Neural cell (in vitro differentiated cells): ENCODE measurements at regions not wholly inside any gene's neighbourhood (a gene's known extent, or its start where the extent isn't known, plus 50 kb on each side); places are given as distances from the start of the nearest gene placed in this dataset.

ENCODE experiments used
- H2AFZ ChIP-seq: fragments of 200-600, 300-800 bp; sonication (generic), shearing (Covaris generic); 2 replicates; pipeline ENCODE4 v1.6.0; 2014; ENCODE audit warnings: low read depth, mild to moderate bottlenecking, antibody characterized with exemption, low read length, moderate library complexity
- H3F3A ChIP-seq: fragments of 200-600 bp; shearing (Covaris generic); 2 replicates; pipeline ENCODE4 v1.6.1; 2016; ENCODE audit warnings: mild to moderate bottlenecking, moderate library complexity, mixed read lengths, antibody characterized with exemption, low read length; ENCODE audit not compliant: insufficient read depth, poor library complexity, severe bottlenecking
- H3K27ac ChIP-seq: fragments of 200-600, 300-800 bp; sonication (generic), shearing (Covaris generic); 2 replicates; pipeline ENCODE4 v1.5.1; 2014; ENCODE audit warnings: mild to moderate bottlenecking, low read length, moderate library complexity
- H3K27me3 ChIP-seq: fragments of 300-800, 200-600 bp; sonication (generic), shearing (Covaris generic); 2 replicates; pipeline ENCODE4 v1.6.0; 2014; ENCODE audit warnings: mild to moderate bottlenecking, low read depth, low read length, moderate library complexity; ENCODE audit not compliant: insufficient read depth
- H3K36me3 ChIP-seq: fragments of 300-800, 200-600 bp; sonication (generic), shearing (Covaris generic); 2 replicates; pipeline ENCODE4 v1.5.1; 2014; ENCODE audit warnings: mild to moderate bottlenecking, antibody characterized with exemption, low read length, moderate library complexity; ENCODE audit not compliant: insufficient read depth
- H3K4me2 ChIP-seq: fragments of 300-800, 200-600 bp; sonication (generic), shearing (Covaris generic); 2 replicates; pipeline ENCODE4 v1.6.0; 2014; ENCODE audit warnings: mild to moderate bottlenecking, low read length
- H3K4me3 ChIP-seq: fragments of 300-800, 200-600 bp; sonication (generic), shearing (Covaris generic); 2 replicates; pipeline ENCODE4 v1.5.1; 2014; ENCODE audit warnings: mild to moderate bottlenecking, low read length, moderate library complexity
- H3K79me2 ChIP-seq: fragments of 200-600 bp; shearing (Covaris generic); replicated peaks from 2 replicates; pipeline ENCODE4 v1.6.0; 2014; ENCODE audit warnings: mild to moderate bottlenecking, low read length, moderate library complexity; ENCODE audit not compliant: insufficient read depth
- H3K9ac ChIP-seq: fragments of 300-800, 200-600 bp; sonication (generic), shearing (Covaris generic); 2 replicates; pipeline ENCODE4 v1.6.1; 2016; ENCODE audit warnings: mild to moderate bottlenecking, low read length, mixed read lengths
- H3K9me2 ChIP-seq: fragments of 200-600 bp; shearing (Covaris generic); 2 replicates; pipeline ENCODE4 v1.6.1; 2016; ENCODE audit warnings: mild to moderate bottlenecking, low read length, mixed read lengths; ENCODE audit not compliant: insufficient read depth
- H3K9me3 ChIP-seq: fragments of 200-600, 300-800 bp; sonication (generic), shearing (Covaris generic); 2 replicates; pipeline ENCODE4 v1.6.1; 2016; ENCODE audit warnings: mild to moderate bottlenecking, mixed run types, low read length, moderate library complexity, mixed read lengths
- H4K20me1 ChIP-seq: fragments of 200-600 bp; shearing (Covaris generic); 2 replicates; pipeline ENCODE4 v1.6.1; 2016; ENCODE audit warnings: mild to moderate bottlenecking, mixed run types; ENCODE audit not compliant: insufficient read depth
- EP300 ChIP-seq: fragments of 450-650 bp; conservative IDR thresholded peaks from 2 replicates; pipeline ENCODE4 v1.6.1; 2014; ENCODE audit warnings: antibody characterized with exemption, mild to moderate bottlenecking, moderate library complexity; ENCODE audit not compliant: poor library complexity, severe bottlenecking
- EZH2 ChIP-seq: fragments of 200-600, 300-800 bp; shearing (Covaris generic), sonication (generic); IDR thresholded peaks from 2 replicates; pipeline ENCODE4 v1.6.1; 2014; ENCODE audit warnings: antibody characterized with exemption, low read length, borderline replicate concordance, mild to moderate bottlenecking; ENCODE audit not compliant: insufficient read depth, poor library complexity, severe bottlenecking
- MXI1 ChIP-seq: fragments of 450-650 bp; conservative IDR thresholded peaks from 2 replicates; pipeline ENCODE4 v1.6.1; 2014; ENCODE audit warnings: antibody characterized with exemption, mild to moderate bottlenecking; ENCODE audit not compliant: poor library complexity, severe bottlenecking
- POLR2AphosphoS5 ChIP-seq: IDR thresholded peaks from 2 replicates; pipeline ENCODE4 v1.6.1; 2012
- RAD21 ChIP-seq: fragments of 450-650 bp; conservative IDR thresholded peaks from 2 replicates; pipeline ENCODE4 v1.6.1; 2014; ENCODE audit warnings: antibody characterized with exemption, mild to moderate bottlenecking, moderate library complexity
- SMC3 ChIP-seq: fragments of 450-650 bp; conservative IDR thresholded peaks from 2 replicates; pipeline ENCODE4 v1.6.1; 2014; ENCODE audit warnings: antibody characterized with exemption, mild to moderate bottlenecking, moderate library complexity; ENCODE audit not compliant: poor library complexity
- TAF1 ChIP-seq: IDR thresholded peaks from 2 replicates; pipeline ENCODE4 v1.6.1; 2012; ENCODE audit warnings: low read depth
- TF ChIP-seq, protein P1 (sequence below): IDR thresholded peaks from 2 replicates; pipeline ENCODE4 v1.6.1; 2012; ENCODE audit warnings: borderline replicate concordance
- TF ChIP-seq, protein P2 (sequence below): fragments of 450-650 bp; IDR thresholded peaks from 2 replicates; pipeline ENCODE4 v1.5.1; 2014; ENCODE audit warnings: antibody characterized with exemption, mild to moderate bottlenecking, moderate library complexity; ENCODE audit not compliant: poor library complexity, severe bottlenecking

DNA sequence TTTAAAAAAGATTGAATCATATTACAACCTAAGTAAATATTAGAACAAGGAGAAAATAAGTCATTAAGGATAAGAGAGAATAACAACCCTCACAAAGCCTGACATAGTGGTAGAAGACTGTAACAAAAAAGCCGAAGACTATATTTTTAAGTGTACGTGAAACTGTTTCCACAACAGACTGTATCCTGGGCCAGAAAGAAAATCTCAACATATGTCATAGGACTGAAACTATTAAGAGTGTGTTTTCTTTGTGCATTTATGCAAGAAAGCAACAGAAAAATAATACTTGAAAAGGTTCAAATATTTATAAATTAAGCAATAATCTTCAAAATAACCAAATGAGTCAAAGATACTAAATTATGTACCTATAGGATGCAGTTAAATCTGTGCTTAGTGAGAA, 309.8 kb downstream of the CASP12 start:
- TF ChIP-seq EP300 (no peak), MXI1 (no peak), POLR2AphosphoS5 (no peak), TAF1 (no peak), EZH2 (no peak), SMC3 (no peak), RAD21 (no peak)
- TF ChIP-seq, protein P1, sequence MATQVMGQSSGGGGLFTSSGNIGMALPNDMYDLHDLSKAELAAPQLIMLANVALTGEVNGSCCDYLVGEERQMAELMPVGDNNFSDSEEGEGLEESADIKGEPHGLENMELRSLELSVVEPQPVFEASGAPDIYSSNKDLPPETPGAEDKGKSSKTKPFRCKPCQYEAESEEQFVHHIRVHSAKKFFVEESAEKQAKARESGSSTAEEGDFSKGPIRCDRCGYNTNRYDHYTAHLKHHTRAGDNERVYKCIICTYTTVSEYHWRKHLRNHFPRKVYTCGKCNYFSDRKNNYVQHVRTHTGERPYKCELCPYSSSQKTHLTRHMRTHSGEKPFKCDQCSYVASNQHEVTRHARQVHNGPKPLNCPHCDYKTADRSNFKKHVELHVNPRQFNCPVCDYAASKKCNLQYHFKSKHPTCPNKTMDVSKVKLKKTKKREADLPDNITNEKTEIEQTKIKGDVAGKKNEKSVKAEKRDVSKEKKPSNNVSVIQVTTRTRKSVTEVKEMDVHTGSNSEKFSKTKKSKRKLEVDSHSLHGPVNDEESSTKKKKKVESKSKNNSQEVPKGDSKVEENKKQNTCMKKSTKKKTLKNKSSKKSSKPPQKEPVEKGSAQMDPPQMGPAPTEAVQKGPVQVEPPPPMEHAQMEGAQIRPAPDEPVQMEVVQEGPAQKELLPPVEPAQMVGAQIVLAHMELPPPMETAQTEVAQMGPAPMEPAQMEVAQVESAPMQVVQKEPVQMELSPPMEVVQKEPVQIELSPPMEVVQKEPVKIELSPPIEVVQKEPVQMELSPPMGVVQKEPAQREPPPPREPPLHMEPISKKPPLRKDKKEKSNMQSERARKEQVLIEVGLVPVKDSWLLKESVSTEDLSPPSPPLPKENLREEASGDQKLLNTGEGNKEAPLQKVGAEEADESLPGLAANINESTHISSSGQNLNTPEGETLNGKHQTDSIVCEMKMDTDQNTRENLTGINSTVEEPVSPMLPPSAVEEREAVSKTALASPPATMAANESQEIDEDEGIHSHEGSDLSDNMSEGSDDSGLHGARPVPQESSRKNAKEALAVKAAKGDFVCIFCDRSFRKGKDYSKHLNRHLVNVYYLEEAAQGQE: no peak
- TF ChIP-seq, protein P2, sequence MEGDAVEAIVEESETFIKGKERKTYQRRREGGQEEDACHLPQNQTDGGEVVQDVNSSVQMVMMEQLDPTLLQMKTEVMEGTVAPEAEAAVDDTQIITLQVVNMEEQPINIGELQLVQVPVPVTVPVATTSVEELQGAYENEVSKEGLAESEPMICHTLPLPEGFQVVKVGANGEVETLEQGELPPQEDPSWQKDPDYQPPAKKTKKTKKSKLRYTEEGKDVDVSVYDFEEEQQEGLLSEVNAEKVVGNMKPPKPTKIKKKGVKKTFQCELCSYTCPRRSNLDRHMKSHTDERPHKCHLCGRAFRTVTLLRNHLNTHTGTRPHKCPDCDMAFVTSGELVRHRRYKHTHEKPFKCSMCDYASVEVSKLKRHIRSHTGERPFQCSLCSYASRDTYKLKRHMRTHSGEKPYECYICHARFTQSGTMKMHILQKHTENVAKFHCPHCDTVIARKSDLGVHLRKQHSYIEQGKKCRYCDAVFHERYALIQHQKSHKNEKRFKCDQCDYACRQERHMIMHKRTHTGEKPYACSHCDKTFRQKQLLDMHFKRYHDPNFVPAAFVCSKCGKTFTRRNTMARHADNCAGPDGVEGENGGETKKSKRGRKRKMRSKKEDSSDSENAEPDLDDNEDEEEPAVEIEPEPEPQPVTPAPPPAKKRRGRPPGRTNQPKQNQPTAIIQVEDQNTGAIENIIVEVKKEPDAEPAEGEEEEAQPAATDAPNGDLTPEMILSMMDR: no peak
- Histone ChIP-seq H3F3A (no peaks in the 10 kb centered on the region), H3K4me3 (no peak overlapping the region), H3K27ac (peak overlapping the region; percentile 4), H3K9me3 (no peaks in the 10 kb centered on the region), H3K36me3 (no peaks in the 10 kb centered on the region), H2AFZ (no peak overlapping the region), H3K9ac (no peak overlapping the region), H3K27me3 (no peaks in the 10 kb centered on the region), H4K20me1 (no peaks in the 10 kb centered on the region), H3K79me2 (no peaks in the 10 kb centered on the region), H3K9me2 (no peaks in the 10 kb centered on the region), H3K4me2 (no peak overlapping the region)

DNA sequence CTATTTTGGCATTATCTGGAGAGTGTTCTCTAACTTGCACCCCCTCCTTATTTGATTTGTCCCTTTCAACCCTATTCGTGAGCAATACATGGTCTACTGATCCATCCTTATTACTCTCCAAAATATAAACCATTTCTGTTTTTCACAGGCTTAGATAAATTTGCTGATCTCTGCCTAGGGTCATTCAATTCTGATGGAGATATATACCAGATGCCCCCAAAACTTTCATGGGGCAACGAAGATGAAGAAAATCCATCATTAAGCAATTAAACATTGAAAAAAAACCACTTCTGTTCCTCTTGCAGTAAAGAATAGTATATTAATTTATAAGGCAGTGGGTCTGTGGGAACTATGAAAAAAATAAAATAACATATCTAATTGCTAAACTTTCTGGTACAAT, 313.4 kb downstream of the CASP12 start:
- no peak overlapping the region for H2AFZ ChIP-seq

More for the DNA sequence above, 313.4 kb downstream of the CASP12 start:
- H3F3A ChIP-seq: no peaks in the 10 kb centered on the region
- no peaks in the 10 kb centered on the region for H3K9me3 ChIP-seq
- no peaks in the 10 kb centered on the region for H3K36me3 ChIP-seq
- no peaks in the 10 kb centered on the region for H3K27me3 ChIP-seq
- H4K20me1 ChIP-seq: no peaks in the 10 kb centered on the region
- TF ChIP-seq MXI1 (no peak), SMC3 (no peak), TAF1 (no peak), EZH2 (no peak), RAD21 (no peak), POLR2AphosphoS5 (no peak), EP300 (no peak)
- TF ChIP-seq, protein P1: no peak
- TF ChIP-seq, protein P2: no peak
- H3K27ac ChIP-seq: no peak overlapping the region
- H3K4me3 ChIP-seq: no peak overlapping the region
- no peak overlapping the region for H3K9ac ChIP-seq
- H3K9me2 ChIP-seq: no peaks in the 10 kb centered on the region
- H3K4me2 ChIP-seq: no peak overlapping the region
- H3K79me2 ChIP-seq: no peaks in the 10 kb centered on the region
